T-helper 1 cell (primary cell): ENCODE measurements at regions not wholly inside any gene's neighbourhood (a gene's known extent, or its start where the extent isn't known, plus 50 kb on each side); places are given as distances from the start of the nearest gene placed in this dataset.
"Not testable (repeated sequence)": the region's sequence is repeated elsewhere in the genome, so short reads cannot be mapped to it uniquely, and the experiment has no call there.

ENCODE experiments used
- DNase-seq, 5 donors: peaks; one replicate each; pipeline ENCODE4 v3.0.0-alpha.2; 2012 to 2020

DNA sequence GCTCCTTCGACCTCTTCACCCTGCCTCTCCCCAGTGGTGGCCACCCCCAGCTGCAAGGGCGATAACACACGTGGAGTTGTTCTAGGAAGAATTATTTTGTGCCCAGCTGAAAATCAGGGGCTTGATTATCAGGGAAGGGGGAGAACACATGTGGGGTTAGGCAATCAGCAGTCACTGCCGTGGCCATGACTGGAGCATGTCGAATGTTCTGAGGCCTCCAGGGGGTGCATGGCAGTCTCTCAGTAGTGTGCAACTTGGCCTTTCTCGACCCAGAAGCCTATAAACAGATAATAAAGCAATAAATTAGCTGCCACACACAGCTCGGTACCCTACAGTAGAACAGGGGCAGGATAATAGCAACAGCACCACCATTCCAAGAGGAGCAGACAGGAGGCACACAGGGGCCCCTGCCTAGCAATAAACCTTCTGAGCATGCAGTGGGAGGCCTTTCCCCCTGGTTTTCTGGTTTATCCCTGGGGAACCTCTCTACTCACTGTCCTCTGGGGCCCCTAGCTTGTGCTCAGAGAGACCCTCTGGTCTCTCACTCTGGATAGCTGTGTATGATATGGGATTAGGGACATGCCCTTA lies 308.2 kb upstream of the PLGLB2 start:
- not testable (repeated sequence) for DNase-seq

DNA sequence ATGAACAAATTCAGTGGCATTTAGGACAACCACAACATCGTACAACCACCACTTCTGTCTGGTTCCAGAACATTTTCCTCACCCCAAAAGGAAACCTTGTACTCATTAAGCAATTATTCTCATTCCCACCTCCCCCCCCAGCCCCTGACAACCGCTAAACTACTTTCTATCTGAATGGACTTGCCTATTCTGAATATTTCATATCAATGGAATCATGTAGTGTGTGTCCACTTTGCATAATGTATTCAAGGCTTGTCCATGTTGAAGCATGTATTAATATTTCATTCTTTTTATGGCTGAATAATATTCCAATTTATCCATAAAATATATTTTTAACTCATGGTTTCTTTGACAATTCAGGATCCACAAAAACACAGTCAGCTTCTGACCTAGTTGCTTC lies 307.2 kb upstream of the PLGLB2 start:
- not testable (repeated sequence) for DNase-seq

DNA sequence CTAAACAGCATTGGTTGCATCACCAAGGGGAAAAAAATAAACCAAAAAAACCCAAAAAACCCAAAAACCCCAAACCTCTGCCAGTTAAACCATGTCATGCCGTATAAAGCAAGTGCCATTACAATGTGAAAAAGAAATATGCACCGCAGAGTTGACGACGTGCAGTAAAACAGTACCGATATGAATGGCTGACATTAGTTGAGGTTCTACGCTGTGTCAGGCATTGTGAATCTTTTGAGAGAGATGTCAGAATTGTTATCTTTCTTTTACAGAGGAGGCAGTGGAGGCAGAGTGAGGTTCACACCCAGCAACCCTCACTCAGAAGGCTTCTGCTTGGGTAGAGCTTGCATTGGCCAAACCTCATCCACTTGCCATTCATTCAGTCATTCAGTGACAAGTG lies 306.5 kb upstream of the PLGLB2 start:
- DNase-seq: peak in 1 of 5 donors; percentile 55

DNA sequence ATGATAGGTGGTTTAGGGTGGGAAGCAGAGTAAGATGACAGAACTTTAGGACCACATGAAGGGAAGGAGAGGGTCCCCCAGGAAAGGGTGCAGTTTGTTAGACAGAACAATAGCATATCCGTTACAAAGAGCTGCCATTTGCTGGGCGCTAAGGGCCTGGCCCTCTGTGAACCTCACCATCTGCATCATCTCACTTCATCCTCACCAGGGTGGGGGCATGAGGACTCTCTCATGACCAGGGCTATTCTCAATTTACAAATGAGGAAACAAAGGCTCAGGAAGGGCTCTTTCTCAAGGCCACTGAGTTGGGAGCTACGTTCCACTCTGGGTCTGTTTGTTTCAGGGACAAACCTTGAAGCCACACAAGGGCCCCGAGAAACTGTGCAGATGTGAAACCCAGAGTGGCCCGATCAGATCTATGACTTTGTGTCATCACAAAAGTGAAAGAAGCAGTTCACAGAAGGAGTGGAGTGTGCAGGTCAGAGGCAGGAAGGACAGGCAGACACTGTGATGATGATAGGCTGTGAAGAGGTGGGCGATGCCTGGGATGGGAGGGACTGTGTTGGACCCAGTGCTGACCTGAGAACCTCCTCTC lies 304.8 kb upstream of the PLGLB2 start:
- DNase-seq: peak in 1 of 5 donors; percentile 68

DNA sequence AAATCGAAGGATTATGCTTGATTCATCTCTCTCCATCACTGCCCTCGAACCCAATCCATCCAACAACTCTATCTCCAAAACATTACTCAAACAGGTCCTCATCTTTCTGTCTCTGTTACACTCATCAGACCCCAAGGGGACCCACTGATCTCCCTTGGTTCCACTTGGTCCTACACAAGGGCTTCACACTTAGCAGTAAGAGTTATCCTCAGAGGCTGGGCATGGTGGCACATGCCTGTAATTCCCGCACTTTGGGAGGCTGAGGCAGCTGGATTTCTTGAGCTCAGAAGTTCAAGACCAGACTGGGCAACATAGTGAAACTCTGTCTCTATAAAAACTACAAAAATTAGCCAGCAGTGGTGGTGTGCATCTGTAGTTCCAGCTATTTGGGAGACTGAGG lies 302.9 kb upstream of the PLGLB2 start:
- DNase-seq: not testable (repeated sequence)

DNA sequence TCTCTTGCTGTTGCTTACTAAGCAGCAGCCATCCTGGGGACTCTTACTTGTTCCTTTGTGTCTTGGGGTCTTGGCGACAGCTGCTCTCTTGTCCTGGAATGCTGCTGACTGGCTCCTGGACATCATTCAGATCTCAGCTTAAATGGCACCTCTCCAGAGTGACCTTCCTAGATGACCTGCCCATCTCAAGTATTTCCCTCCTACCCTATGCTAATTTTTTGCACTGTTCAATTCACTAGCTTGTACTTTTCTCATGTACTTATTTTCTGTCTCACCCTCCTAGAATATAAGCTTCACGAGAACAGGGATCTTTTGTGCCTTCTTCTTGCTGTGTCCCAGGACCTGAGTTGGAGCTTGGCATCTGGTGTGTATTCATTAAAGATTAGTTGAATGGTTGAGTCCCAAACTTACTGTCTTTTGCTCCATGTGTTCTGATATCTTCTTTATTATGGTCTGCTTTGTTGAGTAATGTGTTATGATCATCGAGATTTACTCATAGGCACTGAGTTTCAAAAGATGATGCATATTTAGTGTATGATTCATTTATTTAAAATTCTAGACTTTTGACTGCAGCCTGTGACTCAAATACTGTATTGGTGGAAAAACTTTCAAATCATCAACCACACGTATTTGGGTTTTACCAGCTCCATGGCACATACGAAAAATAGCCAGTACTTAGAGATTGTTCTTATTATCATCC lies 302.1 kb upstream of the PLGLB2 start:
- DNase-seq: not testable (repeated sequence)

DNA sequence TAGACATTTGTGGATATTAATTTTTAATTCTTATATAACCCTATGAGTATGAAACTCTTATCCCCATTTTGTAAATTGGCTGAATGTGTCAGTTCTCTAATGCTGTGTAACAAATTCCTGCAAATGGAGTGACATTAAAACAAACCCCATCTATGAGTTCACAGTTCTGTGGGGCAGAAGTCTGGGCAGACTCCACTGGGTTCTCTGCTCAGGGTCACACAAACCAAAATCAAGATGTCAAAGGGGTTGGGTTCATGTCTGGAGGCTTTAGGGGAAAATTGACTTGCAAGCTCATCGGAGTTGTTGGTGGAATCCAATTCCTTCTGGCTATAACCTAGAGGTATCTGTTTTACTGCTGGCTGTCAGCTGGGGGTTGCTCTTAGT lies 301.6 kb upstream of the PLGLB2 start:
- DNase-seq: not testable (repeated sequence)

DNA sequence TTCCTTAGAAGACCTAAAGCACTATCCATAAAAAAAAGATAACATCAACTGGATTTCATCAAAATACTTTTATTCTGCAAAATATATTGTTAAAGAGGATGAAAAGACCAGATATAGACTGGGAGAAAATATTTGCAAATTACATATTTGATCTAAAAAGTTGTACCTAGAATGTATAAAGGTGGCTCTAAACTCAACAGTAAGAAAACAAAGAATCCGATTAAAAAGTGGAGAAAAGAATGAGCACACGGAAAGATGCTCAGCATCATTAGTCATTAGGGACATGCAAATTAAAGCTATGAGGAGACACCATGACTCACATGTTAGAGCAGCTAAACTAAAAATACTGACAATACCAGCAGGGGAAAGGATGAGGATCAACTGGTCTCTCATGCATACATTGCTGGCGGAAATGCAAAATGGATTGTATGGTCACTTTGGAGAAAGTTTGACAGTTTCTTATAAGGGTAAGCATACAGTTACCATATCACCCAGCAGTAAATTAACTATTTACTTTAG lies 298.4 kb upstream of the PLGLB2 start:
- not testable (repeated sequence) for DNase-seq

DNA sequence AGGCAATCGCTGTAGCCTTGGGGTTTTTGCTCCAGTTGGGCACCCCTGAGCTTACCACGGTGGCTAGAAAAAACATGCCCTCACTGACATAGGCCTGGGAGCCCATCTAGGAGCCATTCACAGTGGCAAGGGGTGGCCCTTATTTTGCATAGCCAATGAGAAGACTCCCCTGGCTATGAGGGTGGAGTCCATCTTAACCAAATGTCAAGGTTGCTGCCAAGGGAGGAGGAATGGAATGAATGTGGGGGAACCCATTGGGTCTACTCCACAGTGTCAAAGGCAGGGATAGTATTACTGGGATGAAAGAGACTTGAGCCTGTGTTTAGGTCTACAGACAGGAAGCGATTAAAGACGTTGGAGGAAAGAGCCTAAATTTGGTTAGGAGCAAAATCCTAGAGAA lies 295.7 kb upstream of the PLGLB2 start:
- DNase-seq: not testable (repeated sequence)

DNA sequence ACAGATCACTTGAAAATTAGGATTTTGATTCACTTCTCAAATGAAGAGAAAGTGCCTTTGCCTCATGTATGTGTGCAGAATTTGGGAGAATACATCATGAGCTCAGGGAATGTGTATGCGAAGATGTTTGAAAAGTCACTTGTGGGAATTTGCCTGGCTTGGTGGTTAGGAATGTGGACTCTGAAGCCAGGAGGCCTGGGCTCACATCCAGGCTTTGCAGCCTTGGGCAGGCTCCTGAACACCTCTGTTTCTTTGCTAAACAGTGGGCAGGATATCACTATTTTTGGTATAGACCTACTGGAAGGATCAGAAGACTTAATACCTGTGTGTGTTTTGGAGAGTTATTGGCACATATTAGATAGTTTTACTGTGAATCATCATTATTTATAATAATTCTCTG lies 295.0 kb upstream of the PLGLB2 start:
- DNase-seq: not testable (repeated sequence)

DNA sequence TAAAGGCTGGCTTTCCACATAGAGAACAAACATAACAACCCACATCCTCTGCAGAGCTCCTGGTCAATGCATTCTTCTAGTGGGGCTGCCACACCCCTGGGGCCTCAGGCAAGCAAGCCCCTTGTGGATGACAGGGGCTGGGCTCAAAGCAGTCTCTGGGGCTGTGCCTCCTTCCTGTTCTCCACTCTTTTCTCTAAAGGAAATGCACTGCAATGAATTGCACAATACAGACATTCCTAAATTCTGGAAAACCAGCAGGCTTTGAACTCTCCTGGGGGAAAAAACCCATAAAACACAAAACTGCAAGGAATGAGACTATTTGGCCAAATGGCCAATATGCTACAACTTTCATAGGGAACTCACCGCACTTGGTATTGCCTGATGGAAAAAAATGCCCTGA lies 293.9 kb upstream of the PLGLB2 start:
- DNase-seq: not testable (repeated sequence)

DNA sequence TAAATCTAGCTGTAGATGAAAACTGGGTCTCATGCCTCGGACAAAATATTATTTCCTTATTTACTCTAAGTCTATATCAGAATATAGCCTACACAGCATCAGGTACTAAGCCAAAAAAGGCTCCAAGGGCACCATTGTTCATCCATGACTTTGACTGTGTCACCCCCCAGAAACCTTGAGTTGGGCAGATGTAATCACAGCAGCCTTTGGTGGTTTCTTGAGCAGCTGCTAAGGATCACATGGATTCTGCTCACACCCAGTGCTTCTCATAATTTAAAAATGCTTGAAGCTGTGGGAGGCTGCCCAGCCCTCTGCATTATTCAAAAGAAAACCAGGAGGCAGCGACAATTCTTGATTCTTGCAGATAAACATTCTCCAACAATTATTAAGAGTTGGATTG lies 293.5 kb upstream of the PLGLB2 start:
- not testable (repeated sequence) for DNase-seq

DNA sequence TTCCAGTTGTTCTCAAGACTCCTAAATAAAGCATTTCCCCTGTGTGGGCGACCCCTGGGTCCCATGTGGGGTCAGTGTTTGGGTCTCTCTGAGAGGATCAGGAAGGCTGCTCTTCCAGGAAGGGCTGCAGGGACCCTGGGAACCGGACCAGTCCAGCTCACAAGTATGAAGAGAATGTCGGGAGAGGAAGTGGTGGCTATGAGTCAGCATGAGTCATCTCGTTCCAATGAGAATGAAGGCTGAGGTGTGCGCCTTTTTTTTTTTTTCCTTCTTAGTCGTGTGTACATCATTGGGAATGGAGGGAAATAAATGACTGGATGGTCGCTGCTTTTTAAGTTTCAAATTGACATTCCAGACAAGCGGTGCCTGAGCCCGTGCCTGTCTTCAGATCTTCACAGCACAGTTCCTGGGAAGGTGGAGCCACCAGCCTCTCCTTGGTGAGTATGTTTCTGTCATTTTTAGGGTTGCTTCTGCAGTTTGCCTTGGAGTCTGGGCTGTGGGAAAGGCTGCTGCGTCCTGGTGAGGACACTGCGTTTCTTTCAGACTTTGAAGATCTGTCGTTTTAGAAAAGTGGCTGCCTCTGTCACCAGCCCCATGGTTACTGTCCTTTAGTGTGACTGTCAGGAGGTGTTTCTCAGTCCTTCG lies 292.6 kb upstream of the PLGLB2 start:
- not testable (repeated sequence) for DNase-seq

DNA sequence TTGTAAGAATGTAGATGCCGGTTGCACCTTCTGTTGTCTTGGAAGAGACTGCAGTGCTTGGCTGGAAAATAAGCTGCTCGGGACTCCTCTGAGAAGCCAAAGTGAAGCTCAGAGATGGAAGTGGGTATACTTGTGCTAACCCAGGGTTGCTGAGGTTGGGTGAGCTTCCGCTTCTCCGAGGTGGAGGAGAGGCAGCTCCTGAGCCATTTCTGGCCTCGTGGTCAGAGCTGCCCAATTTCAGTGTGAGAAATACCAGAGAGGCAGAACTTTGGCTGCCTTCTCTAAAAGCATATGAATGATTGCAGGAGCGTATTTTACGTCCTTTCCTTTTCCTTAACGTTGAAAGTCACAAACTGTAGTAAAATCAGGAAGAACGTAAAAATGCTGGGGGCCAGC lies 292.0 kb upstream of the PLGLB2 start:
- DNase-seq: not testable (repeated sequence)

DNA sequence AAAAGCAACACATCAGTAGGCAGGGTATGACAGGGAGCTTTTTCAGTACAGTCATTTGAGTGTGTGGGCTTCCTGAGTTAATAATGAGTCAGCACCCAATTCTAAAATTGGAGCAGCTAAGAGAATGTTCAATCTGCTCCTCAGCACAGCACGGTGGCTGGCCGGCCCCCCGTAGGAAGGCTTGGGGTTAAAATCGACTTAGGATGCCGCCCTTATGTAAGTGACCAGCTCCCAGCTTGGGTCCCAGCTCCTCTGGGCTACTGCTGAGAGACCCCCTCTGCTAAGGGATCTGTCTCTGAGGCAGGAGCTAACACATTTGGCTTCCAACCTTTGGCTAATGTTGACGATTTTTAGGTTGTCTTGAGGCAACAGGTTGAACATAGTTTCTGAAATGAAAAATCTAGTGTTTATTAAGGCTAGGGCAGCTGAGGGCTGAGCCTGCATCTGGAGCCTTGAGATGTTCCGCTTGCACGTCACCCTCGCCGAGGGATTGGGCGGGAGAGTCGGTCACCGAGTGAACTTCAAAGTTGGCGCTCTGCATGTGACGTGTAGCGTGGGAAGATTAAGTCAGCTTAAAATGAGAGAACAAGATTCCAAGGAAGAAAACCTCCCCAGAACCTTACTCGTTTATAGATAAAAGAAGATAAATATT lies 291.3 kb upstream of the PLGLB2 start:
- DNase-seq: peak in 1 of 5 donors; percentile 44

DNA sequence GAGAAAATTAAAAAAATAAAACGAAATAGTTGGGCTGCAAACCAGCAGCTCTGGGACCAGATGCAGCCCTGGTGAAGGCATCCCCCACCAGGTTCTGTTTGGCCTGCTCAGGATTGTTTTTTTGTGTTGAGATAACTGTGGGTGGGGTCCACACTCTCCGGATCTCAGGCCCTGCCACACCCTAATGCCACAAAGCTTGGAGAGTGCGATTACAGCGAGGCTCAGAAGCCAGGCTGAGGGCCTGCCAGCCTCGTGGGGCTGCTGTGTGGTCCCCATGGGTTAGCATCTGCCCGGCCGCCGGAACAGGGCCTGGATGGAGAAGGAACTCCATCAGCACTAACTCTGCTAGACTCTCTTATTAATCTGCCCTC lies 290.8 kb upstream of the PLGLB2 start:
- not testable (repeated sequence) for DNase-seq

DNA sequence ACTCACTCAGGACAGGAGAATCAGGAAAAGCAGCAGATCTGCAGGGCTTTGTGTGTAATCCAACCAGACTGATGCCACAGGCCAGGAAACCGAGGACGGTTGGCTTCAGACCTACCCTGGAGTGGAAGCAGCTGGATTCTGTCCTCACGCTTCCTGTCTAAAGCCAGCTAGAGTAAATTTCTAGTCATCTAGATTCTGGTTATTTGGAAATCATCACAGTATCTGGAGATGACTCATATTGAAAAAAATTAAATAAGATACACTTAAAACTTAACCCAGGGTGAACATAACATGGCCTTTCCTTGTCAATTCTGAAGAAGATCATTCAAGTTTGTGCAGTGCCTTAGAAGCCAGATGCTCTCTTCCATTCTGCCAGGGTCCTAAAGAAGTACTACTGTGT lies 288.9 kb upstream of the PLGLB2 start:
- not testable (repeated sequence) for DNase-seq

DNA sequence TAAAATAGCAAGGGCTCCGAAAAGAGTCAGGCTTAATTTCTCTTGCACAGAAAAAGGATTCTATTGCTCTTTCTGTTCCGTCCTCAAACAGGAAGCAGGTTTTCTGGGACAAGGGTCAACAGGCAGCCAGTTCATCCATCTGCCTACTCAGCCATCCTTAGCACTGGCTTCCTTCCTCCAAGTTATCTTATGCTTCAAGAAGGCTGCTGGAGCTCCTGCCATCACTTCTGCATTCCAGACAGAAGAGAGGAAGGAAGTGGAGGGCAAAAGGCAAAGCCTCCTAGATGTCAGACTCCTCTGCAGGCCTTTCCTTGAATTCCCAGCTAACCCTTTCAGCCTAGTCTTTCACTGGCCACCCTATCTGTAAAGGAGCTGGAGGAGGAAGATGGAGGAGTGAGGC lies 287.8 kb upstream of the PLGLB2 start:
- DNase-seq: not testable (repeated sequence)

DNA sequence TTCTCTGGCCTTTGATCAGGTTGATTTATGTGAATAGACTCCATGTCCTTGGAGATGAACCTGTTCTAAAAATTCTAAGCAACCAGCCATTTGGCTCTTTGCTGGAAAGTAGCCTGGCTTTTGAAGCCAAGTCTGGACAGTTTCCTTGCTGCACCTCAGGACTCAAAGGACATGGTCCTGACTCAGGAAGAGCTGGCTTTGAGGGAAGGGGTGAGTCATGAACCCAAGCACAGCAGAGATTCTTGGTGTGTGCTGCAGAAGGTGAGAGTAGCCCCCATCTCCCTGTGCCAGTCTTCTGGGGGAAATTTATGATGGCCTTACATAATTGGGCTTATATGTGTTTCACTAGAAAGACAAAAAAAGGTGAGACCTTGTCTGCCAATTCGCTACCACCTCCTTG lies 287.2 kb upstream of the PLGLB2 start:
- not testable (repeated sequence) for DNase-seq

DNA sequence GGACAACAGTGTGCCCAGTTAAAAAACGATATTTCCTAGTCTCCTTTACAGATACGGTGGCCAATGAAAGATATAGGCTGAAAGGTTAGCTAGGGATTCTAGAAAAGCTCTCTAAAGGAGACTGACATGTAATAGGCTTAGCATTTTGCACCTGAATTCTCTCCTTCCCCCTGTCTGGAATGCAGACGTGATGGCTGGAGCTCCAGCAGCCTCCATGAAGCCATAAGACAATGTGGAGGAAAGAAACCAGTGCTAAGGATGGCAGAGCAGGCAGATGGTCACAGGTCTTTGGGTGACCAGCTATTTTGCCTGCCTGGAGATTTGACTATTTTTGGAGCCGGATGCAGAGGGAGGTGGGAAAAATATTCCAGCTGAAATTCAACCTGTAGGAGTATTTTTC lies 286.2 kb upstream of the PLGLB2 start:
- DNase-seq: not testable (repeated sequence)

DNA sequence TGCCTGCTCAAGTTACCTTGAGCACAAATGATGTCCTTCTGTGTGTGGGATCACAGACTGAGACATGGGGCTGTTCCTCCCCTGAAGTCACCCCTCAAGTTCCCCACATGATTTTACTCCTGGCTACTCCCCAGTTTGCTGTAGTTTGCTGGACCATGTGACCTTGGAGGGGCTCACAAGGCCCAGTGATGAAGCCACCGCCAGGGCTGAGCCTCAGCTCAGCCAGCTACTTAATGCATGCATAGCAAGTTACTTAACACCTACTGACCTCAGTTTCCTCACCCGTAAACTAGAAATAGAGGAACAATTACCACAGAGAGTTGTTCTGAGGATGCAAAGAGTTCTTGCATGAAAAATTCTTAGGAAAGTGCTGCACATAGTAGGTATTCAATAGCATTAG lies 283.7 kb upstream of the PLGLB2 start:
- DNase-seq: peak in 1 of 5 donors; percentile 53

DNA sequence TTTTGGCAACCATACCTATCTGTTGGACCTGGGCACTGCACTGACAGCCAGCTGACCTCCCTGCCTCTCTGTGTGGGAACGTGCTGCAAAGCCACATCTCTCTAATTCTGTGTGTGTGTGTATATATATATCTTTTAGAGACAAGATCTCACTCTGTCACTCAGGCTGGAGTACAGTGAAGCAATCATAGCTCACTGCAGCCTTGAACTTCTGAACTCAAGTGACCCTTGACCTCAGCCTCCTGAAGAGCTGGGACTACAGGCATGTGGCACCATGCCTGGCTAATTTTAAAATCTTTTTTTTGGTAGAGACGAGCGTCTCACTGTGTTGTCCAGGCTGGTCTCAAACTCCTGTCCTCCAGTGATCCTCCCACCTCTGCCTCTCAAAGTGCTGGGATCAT lies 282.2 kb upstream of the PLGLB2 start:
- not testable (repeated sequence) for DNase-seq

DNA sequence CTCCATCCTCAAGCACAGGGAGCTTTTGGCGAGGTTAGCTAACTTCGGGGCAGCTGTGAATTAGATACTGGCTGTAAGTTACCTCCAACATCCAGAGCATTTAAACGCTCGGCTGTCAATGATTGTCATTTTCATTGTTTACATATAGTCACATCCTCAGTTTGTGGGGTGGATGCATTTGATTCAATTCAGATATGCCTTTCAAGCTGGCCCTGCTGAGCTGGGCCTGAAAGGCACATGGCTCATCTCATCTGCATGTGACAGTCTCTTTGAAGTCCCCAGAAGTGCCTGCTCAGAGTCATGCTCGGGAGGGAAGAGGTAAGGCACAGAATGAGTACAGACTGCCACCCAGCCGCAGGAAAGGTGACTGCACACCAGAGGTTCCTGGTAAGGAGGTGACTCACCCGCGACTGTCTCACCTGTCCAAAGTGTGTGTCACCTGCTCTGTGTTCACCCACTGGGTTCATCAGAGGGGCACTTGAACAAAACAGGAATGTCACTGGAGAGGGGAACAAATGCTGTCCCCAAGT lies 281.2 kb upstream of the PLGLB2 start:
- peak; percentile 52 to 61 (median 58) for DNase-seq
